Spleen (tissue), 11 donors: ENCODE measurements at regions not wholly inside any gene's neighbourhood (a gene's known extent, or its start where the extent isn't known, plus 50 kb on each side); places are given as distances from the start of the nearest gene placed in this dataset.
"Not testable (repeated sequence)": the region's sequence is repeated elsewhere in the genome, so short reads cannot be mapped to it uniquely, and the experiment has no call there.

Experiments
- DNase-seq: peaks from one replicate; pipeline ENCODE4 v3.0.0-alpha.2; 2020
- H3K27ac ChIP-seq, 8 donors: fragments of 200-600 bp; sonication (generic) in 7 of 8; 1 replicate in 4 of 8; 2 replicates in 4 of 8; pipeline versions ENCODE4 v1.5.0 to v1.8.0; 2016 to 2021; ENCODE audit warnings: inconsistent platforms in 4 of 8, mild to moderate bottlenecking in 4 of 8, moderate library complexity in 1 of 8
- H3K27me3 ChIP-seq, 7 donors: fragments of 200-600 bp; sonication (generic) in 6 of 7; replicated peaks in 1 of 7; 1 replicate in 4 of 7; 2 replicates in 3 of 7; pipeline versions ENCODE4 v1.5.0 to v1.8.0; 2016 to 2021; ENCODE audit warnings: inconsistent platforms in 3 of 7, mild to moderate bottlenecking in 1 of 7
- H3K36me3 ChIP-seq, 6 donors: fragments of 200-600 bp; sonication (generic) in 5 of 6; 1 replicate in 4 of 6; 2 replicates in 2 of 6; pipeline versions ENCODE4 v1.5.0 to v1.8.0; 2016 to 2021; ENCODE audit warnings: inconsistent platforms in 2 of 6
- H3K4me1 ChIP-seq, 6 donors: fragments of 200-600 bp; sonication (generic) in 5 of 6; 1 replicate in 3 of 6; 2 replicates in 3 of 6; pipeline versions ENCODE4 v1.5.0 to v1.8.0; 2016 to 2021; ENCODE audit warnings: inconsistent platforms in 3 of 6
- H3K4me3 ChIP-seq, 8 donors: fragments of 200-600 bp; sonication (generic) in 7 of 8; 1 replicate in 4 of 8; 2 replicates in 4 of 8; pipeline versions ENCODE4 v1.5.0 to v1.8.0; 2016 to 2021; ENCODE audit warnings: inconsistent platforms in 4 of 8, mild to moderate bottlenecking in 4 of 8, moderate library complexity in 2 of 8
- H3K9me3 ChIP-seq, 8 donors: fragments of 200-600 bp; sonication (generic) in 7 of 8; 1 replicate in 4 of 8; 2 replicates in 4 of 8; pipeline versions ENCODE4 v1.5.0 to v1.8.0; 2016 to 2021; ENCODE audit warnings: inconsistent platforms in 4 of 8
- CTCF ChIP-seq, 11 experiments: fragments of 200-600 bp in 7 of 11; fragments of 450-650 bp in 4 of 11; sonication (generic) in 4 of 11; IDR thresholded peaks in 8 of 11; conservative IDR thresholded peaks in 3 of 11; 1 replicate in 7 of 11; 2 replicates in 4 of 11; pipeline versions ENCODE4 v1.4.0 to v1.8.0; 2016 to 2021; ENCODE audit warnings: antibody characterized with exemption in 11 of 11, inconsistent platforms in 4 of 11, mild to moderate bottlenecking in 1 of 11
- POLR2A ChIP-seq, 3 donors: fragments of 450-650 bp; IDR thresholded peaks; one replicate each; pipeline ENCODE4 v1.5.1; 2017; ENCODE audit warnings: antibody characterized with exemption in 3 of 3, mild to moderate bottlenecking in 1 of 3
- POLR2AphosphoS5 ChIP-seq, 3 donors: sonication (generic); formaldehyde crosslinking; IDR thresholded peaks; one replicate each; pipeline ENCODE4 v1.5.1; 2017; ENCODE audit warnings: antibody characterized with exemption in 3 of 3
- WGBS, 5 donors: extraction: QIAGEN DNeasy Blood & Tissue Kit in 3 of 5; methylation state at CpG; one replicate each; pipeline versions ENCODE4 v1.1.5 to v1.1.7; 2013 to 2018; 5-methylcytosine and 5-hydroxymethylcytosine counted together
- intact Hi-C: fragments of 100-400 bp; cut with DNase I; formaldehyde crosslinking; loops from one replicate; pipeline ENCODE4 v1.15.0; 2023; ENCODE audit warnings: low total_unique reads
- donor health status: healthy with polysubstance abuse.
- donor health status: DM: no; HTN: no; CAD: no; lungs with moderate emphysema.
- donor health status: DM: no; HTN: no; CAD: no.
- donor health status: Bipolar disorder and iron deficiency.
- donor health status: healthy.
- donor health status: DM: no; HTN: no; CAD: no.
- donor health status: DM: yes; HTN: yes; CAD: no.

- 88 to 95% (median 91%) methylated on average over 13 of the region's 13 CpGs for WGBS, 5 donors
- TF ChIP-seq CTCF (IDR thresholded peaks at IDR 0.05 in 8 of 11, conservative IDR thresholded peaks at IDR 0.05 in 3 of 11) (no peak), POLR2AphosphoS5 (IDR thresholded peaks at IDR 0.05) (no peak), POLR2A (IDR thresholded peaks at IDR 0.05) (no peak)
- Histone ChIP-seq H3K27ac (no peak overlapping the region), H3K9me3 (no peaks in the 10 kb centered on the region), H3K36me3 (no peaks in the 10 kb centered on the region), H3K27me3 (no peaks in the 10 kb centered on the region), H3K4me3 (no peak overlapping the region), H3K4me1 (no peaks in the 10 kb centered on the region)
- intact Hi-C loops, result no loop called here
- no peak for DNase-seq
Measured at GRCh38 chr6:169366258-169366901, 112.7 kb upstream of the THBS2 start.

- 71 to 89% (median 83%) methylated on average over 13 of the region's 13 CpGs for WGBS, 5 donors
- H3K27me3 ChIP-seq, result no peaks in the 10 kb centered on the region
- no peak overlapping the region for H3K27ac ChIP-seq
- TF ChIP-seq CTCF (IDR thresholded peaks at IDR 0.05 in 8 of 11, conservative IDR thresholded peaks at IDR 0.05 in 3 of 11) (no peak), POLR2A (IDR thresholded peaks at IDR 0.05) (no peak), POLR2AphosphoS5 (IDR thresholded peaks at IDR 0.05) (no peak)
- H3K9me3 ChIP-seq, result no peaks in the 10 kb centered on the region
- DNase-seq, result no peak
- H3K36me3 ChIP-seq, result no peaks in the 10 kb centered on the region
- intact Hi-C loops, result no loop called here
- no peak overlapping the region for H3K4me3 ChIP-seq
- H3K4me1 ChIP-seq, result no peaks in the 10 kb centered on the region
Measured at GRCh38 chr6:169365567-169366257, 112.1 kb upstream of the THBS2 start.

- TF ChIP-seq POLR2AphosphoS5 (IDR thresholded peaks at IDR 0.05), result no peak
- TF ChIP-seq POLR2A (IDR thresholded peaks at IDR 0.05), result no peak
- TF ChIP-seq CTCF (IDR thresholded peaks at IDR 0.05 in 8 of 11, conservative IDR thresholded peaks at IDR 0.05 in 3 of 11), result no peak
- no peak for DNase-seq
- Histone ChIP-seq H3K4me1 (no peaks in the 10 kb centered on the region), H3K4me3 (no peak overlapping the region), H3K36me3 (no peaks in the 10 kb centered on the region), H3K9me3 (no peaks in the 10 kb centered on the region), H3K27me3 (no peaks in the 10 kb centered on the region), H3K27ac (no peak overlapping the region)
- intact Hi-C loops, result no loop called here
- WGBS, 5 donors, result 63 to 79% (median 69%) methylated on average over 9 of the region's 9 CpGs
Measured at GRCh38 chr6:169363590-169363989, 109.9 kb upstream of the THBS2 start.

- Histone ChIP-seq H3K27me3 (no peaks in the 10 kb centered on the region), H3K36me3 (no peaks in the 10 kb centered on the region), H3K9me3 (no peaks in the 10 kb centered on the region), H3K4me3 (no peak overlapping the region), H3K4me1 (no peaks in the 10 kb centered on the region), H3K27ac (no peak overlapping the region)
- 65 to 80% (median 72%) methylated on average over 3 of the region's 3 CpGs for WGBS, 5 donors
- intact Hi-C loops, result no loop called here
- TF ChIP-seq POLR2AphosphoS5 (IDR thresholded peaks at IDR 0.05) (no peak), POLR2A (IDR thresholded peaks at IDR 0.05) (no peak), CTCF (IDR thresholded peaks at IDR 0.05 in 8 of 11, conservative IDR thresholded peaks at IDR 0.05 in 3 of 11) (no peak)
- no peak for DNase-seq
Measured at GRCh38 chr6:169362501-169363121, 109.0 kb upstream of the THBS2 start.

- H3K27ac ChIP-seq, intact Hi-C loops, H3K36me3 ChIP-seq, H3K4me1 ChIP-seq, DNase-seq, H3K4me3 ChIP-seq: not testable (repeated sequence)
- peaks cover 0 to 37% (median 14%) of the 10 kb centered on the region in 8 donors for H3K9me3 ChIP-seq
- peaks cover 0 to 20% (median 0%) of the 10 kb centered on the region in 7 donors for H3K27me3 ChIP-seq
- WGBS, 5 donors, result 67 to 72% (median 71%) methylated on average over 3 of the region's 3 CpGs
Measured at GRCh38 chr6:169355001-169355400, 101.4 kb upstream of the THBS2 start.
